K562 (cell line): ENCODE measurements at regions not wholly inside any gene's neighbourhood (a gene's known extent, or its start where the extent isn't known, plus 50 kb on each side); places are given as distances from the start of the nearest gene placed in this dataset.

ENCODE experiments used
- ATAC-seq: fragments of 200-7000 bp; cut with Tn5 transposase; 3 replicates; pipeline ENCODE4 v1.9.1; 2020; ENCODE audit warnings: moderate library complexity
- BruUV-seq: library from RNA; stranded (reverse); fragments of 400-500 nt; replicated peaks from 2 replicates; lab custom pipeline; 2021; lab: Mats Ljungman, UMichigan
- CTCF ChIA-PET: fragments of 300-600 bp; formaldehyde crosslinking; extraction: SDS; loops from one replicate; lab custom pipeline; 2021; ENCODE audit warnings: low intra/inter-chr PET ratio; lab: Yijun Ruan, JAX
- POLR2A ChIA-PET: fragments of 300-600, 350-650 bp; sonication (Branson Sonifier 250); formaldehyde crosslinking; extraction: SDS; loops from one replicate; lab custom pipeline; 2021; ENCODE audit warnings: antibody characterized with exemption, inconsistent platforms; lab: Yijun Ruan, JAX
- DNase-seq, 4 experiments: peaks; one replicate each; pipeline versions ENCODE4 v3.0.0 to v3.0.0-alpha.2; 2011 to 2018; ENCODE audit warnings: low spot score in 3 of 4, mixed read lengths in 3 of 4; ENCODE audit errors: extremely low read depth in 1 of 4
- FAIRE-seq: peaks from 2 replicates; lab custom pipeline; 2011; peaks lifted over from hg19 to GRCh38; lab: Jason Lieb, UNC
- H2AFZ ChIP-seq: 2 replicates; pipeline ENCODE4 v1.6.0; 2011; ENCODE audit warnings: low read depth, low read length, control low read depth, inconsistent platforms
- H3K27ac ChIP-seq: fragments of 200-600 bp; 3 replicates; pipeline ENCODE4 v1.8.0; 2011; ENCODE audit warnings: low read depth, mild to moderate bottlenecking, control low read depth, inconsistent platforms, low read length, moderate library complexity, mixed read lengths; ENCODE audit errors: extremely low read depth
- H3K27me3 ChIP-seq, 2 experiments: fragments of 300-600 bp in 1 of 2; 2 replicates in 1 of 2; 3 replicates in 1 of 2; pipeline versions ENCODE4 v1.6.0 to v1.8.0; 2011; ENCODE audit warnings: inconsistent platforms in 2 of 2, low read length in 2 of 2, mild to moderate bottlenecking in 1 of 2, mixed read lengths in 1 of 2, moderate library complexity in 1 of 2; ENCODE audit not compliant: control insufficient read depth in 2 of 2, insufficient read depth in 2 of 2
- H3K36me3 ChIP-seq: fragments of 300-600 bp; 3 replicates; pipeline ENCODE4 v1.8.0; 2011; ENCODE audit warnings: mild to moderate bottlenecking, low read length, inconsistent platforms; ENCODE audit not compliant: control insufficient read depth, insufficient read depth
- H3K4me1 ChIP-seq, 2 experiments: fragments of 200-600 bp in 1 of 2; replicated peaks in 1 of 2; 2 replicates in 1 of 2; 3 replicates in 1 of 2; pipeline versions ENCODE4 v1.5.1 to v1.8.0; 2011; ENCODE audit warnings: inconsistent platforms in 2 of 2, low read length in 2 of 2, mild to moderate bottlenecking in 1 of 2, mixed read lengths in 1 of 2, moderate library complexity in 1 of 2; ENCODE audit not compliant: control insufficient read depth in 2 of 2, insufficient read depth in 2 of 2
- H3K4me2 ChIP-seq: 2 replicates; pipeline ENCODE4 v1.6.1; 2011; ENCODE audit warnings: low read length, control low read depth, inconsistent platforms, mixed read lengths; ENCODE audit not compliant: insufficient read depth
- H3K4me3 ChIP-seq: fragments of 200-600 bp; sonication (generic), shearing (Covaris generic); 2 replicates; pipeline ENCODE4 v1.5.1; 2016; ENCODE audit warnings: control low read depth, inconsistent platforms
- H3K79me2 ChIP-seq: fragments of 200-600 bp; 3 replicates; pipeline ENCODE4 v1.8.0; 2011; ENCODE audit warnings: low read length, inconsistent platforms; ENCODE audit not compliant: control insufficient read depth, insufficient read depth
- H3K9ac ChIP-seq, 2 experiments: 2 replicates each; pipeline versions ENCODE4 v1.6.0 to v1.6.1; 2011; ENCODE audit warnings: low read depth in 2 of 2, low read length in 2 of 2, control low read depth in 1 of 2, inconsistent platforms in 1 of 2, mild to moderate bottlenecking in 1 of 2, mixed read lengths in 1 of 2; ENCODE audit not compliant: insufficient read depth in 1 of 2
- H3K9me1 ChIP-seq: one replicate; pipeline ENCODE4 v1.6.0; 2011; ENCODE audit warnings: inconsistent platforms, mild to moderate bottlenecking, low read length, moderate library complexity; ENCODE audit not compliant: control insufficient read depth, insufficient read depth
- H3K9me3 ChIP-seq: replicated peaks from 2 replicates; pipeline ENCODE4 v1.5.1; 2011; ENCODE audit warnings: low read depth, low read length, inconsistent platforms; ENCODE audit not compliant: control insufficient read depth, insufficient read depth
- H4K20me1 ChIP-seq: replicated peaks from 2 replicates; pipeline ENCODE4 v1.6.1; 2011; ENCODE audit warnings: low read length, inconsistent platforms, mixed read lengths; ENCODE audit not compliant: control insufficient read depth, insufficient read depth
- ATF3 ChIP-seq, 2 experiments: fragments of 450-650 bp in 1 of 2; sonication (generic) in 1 of 2; formaldehyde crosslinking in 1 of 2; IDR thresholded peaks in 1 of 2; conservative IDR thresholded peaks in 1 of 2; 2 replicates each; pipeline versions ENCODE4 v1.6.1 to v1.8.1; 2016 to 2023; ENCODE audit warnings: mild to moderate bottlenecking in 2 of 2, moderate library complexity in 2 of 2, inconsistent platforms in 1 of 2, missing genetic modification reagents in 1 of 2
- CC2D1A ChIP-seq: fragments of 450-650 bp; IDR thresholded peaks from 2 replicates; pipeline ENCODE4 v1.6.1; 2017; ENCODE audit warnings: mild to moderate bottlenecking
- CCNT2 ChIP-seq: IDR thresholded peaks from 2 replicates; pipeline ENCODE4 v1.6.1; 2011; ENCODE audit warnings: borderline replicate concordance, low read depth, mild to moderate bottlenecking, moderate library complexity, mixed read lengths, low read length; ENCODE audit not compliant: insufficient read length; ENCODE audit errors: extremely low read depth
- CHCHD3 ChIP-seq: fragments of 250-450 bp; sonication (Bioruptor Pico); IDR thresholded peaks from 2 replicates; pipeline ENCODE4 v2.1.2; 2022; ENCODE audit warnings: mild to moderate bottlenecking
- CTCF ChIP-seq, 3 experiments: IDR thresholded peaks in 2 of 3; conservative IDR thresholded peaks in 1 of 3; 2 replicates each; pipeline ENCODE4 v1.5.1; 2011 to 2012; ENCODE audit warnings: low read length in 3 of 3, mild to moderate bottlenecking in 3 of 3, control low read depth in 2 of 3, improper control_type of control experiment in 1 of 3, inconsistent platforms in 1 of 3, low read depth in 1 of 3, mixed read lengths in 1 of 3, moderate library complexity in 1 of 3; ENCODE audit not compliant: insufficient read depth in 2 of 3
- E2F3 ChIP-seq: fragments of 250-450 bp; sonication (Bioruptor Pico); IDR thresholded peaks from 2 replicates; pipeline ENCODE4 v1.4.0; 2020; ENCODE audit warnings: mild to moderate bottlenecking
- ELF2 ChIP-seq: fragments of 250-450 bp; sonication (Bioruptor Pico); IDR thresholded peaks from 2 replicates; pipeline ENCODE4 v1.5.0; 2021; ENCODE audit warnings: mild to moderate bottlenecking
- FOSL1 ChIP-seq: fragments of 200-800 bp; sonication (Bioruptor generic); conservative IDR thresholded peaks from 2 replicates; pipeline ENCODE4 v1.6.1; 2016; ENCODE audit warnings: missing genetic modification characterization, missing compliant biosample characterization
- KDM2B ChIP-seq: fragments of 250-450 bp; sonication (Bioruptor Pico); IDR thresholded peaks from 2 replicates; pipeline ENCODE4 v1.8.0; 2021; ENCODE audit warnings: mild to moderate bottlenecking, moderate library complexity
- RAD51 ChIP-seq: fragments of 450-650 bp; IDR thresholded peaks from 2 replicates; pipeline ENCODE4 v1.7.1; 2016; ENCODE audit warnings: low read depth, mild to moderate bottlenecking, borderline replicate concordance
- TOE1 ChIP-seq, 2 experiments: fragments of 450-650 bp in 1 of 2; sonication (generic) in 1 of 2; formaldehyde crosslinking in 1 of 2; IDR thresholded peaks; 2 replicates each; pipeline versions ENCODE4 v1.7.1 to v1.8.0; 2016 to 2022; ENCODE audit warnings: borderline replicate concordance in 2 of 2, mild to moderate bottlenecking in 2 of 2, antibody characterized with exemption in 1 of 2, inconsistent platforms in 1 of 2, low read depth in 1 of 2, missing genetic modification reagents in 1 of 2, moderate library complexity in 1 of 2
- ZC3H8 ChIP-seq: fragments of 450-650 bp; IDR thresholded peaks from 2 replicates; pipeline ENCODE4 v1.6.1; 2017
- ZNF384 ChIP-seq: IDR thresholded peaks from 2 replicates; pipeline ENCODE4 v1.6.1; 2012; ENCODE audit warnings: low read depth, low read length, improper control_type of control experiment
- WGBS: fragments of 100-300 bp; shearing (Covaris generic); methylation state at CpG from one replicate; pipeline ENCODE4 v1.1.6; 2016; ENCODE audit warnings: low coverage, mixed read lengths; ENCODE audit not compliant: insufficient coverage; ENCODE audit errors: missing lambda C conversion rate; 5-methylcytosine and 5-hydroxymethylcytosine counted together
- in situ Hi-C: fragments of 300-500 bp; cut with MboI; formaldehyde crosslinking; loops from 4 replicates; pipeline ENCODE4 v1.15.0; 2018; ENCODE audit warnings: inconsistent platforms, mixed read lengths
- intact Hi-C: fragments of 100-400 bp; cut with micrococcal nuclease; formaldehyde crosslinking; loops from 2 replicates; pipeline ENCODE4 v1.14.2; 2022

GRCh38 chr2:9071032-9071431 is 67.5 kb upstream of the MBOAT2 start (continued):
- peak; percentile 69; the same call in 1 of the 2 replicates for TF ChIP-seq TOE1 (IDR thresholded peaks at IDR 0.05; ENCODE audit: borderline replicate concordance)
- no peak for TF ChIP-seq TOE1 (CRISPR knock-in tag; IDR thresholded peaks at IDR 0.05; ENCODE audit: borderline replicate concordance, low read depth)
- TF ChIP-seq RAD51: peak; percentile 88
- peak; percentile 87 for TF ChIP-seq FOSL1 (tag)
- TF ChIP-seq KDM2B (CRISPR knock-in tag): no peak
- TF ChIP-seq CC2D1A: no peak
- TF ChIP-seq ATF3 (IDR thresholded peaks at IDR 0.05): peak; percentile 88
- TF ChIP-seq ATF3 (CRISPR knock-in tag; conservative IDR thresholded peaks at IDR 0.05): no peak
- TF ChIP-seq E2F3: no peak

DNA sequence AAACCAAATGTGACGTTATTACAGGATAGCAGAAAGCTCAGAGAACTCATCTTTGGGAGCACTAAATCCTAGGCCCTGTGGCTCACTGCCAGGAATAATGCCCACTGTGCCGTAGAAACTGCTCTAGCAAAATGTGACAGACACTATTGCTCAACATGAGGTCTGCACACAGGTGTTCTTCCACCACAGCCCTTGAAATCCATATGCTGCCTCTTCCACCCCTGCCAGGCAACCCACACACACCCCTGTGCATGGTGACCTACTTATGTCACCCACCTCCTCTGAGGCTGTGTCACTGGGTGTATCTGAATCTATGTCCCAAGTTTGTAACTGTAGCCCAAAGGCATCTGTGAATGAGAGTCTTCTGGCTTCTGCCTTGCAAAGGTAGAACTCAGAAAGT is 66.1 kb upstream of the MBOAT2 start:
- DNase-seq: no peak
- POLR2A ChIA-PET: no interaction called here
- peaks cover 10% of the 10 kb centered on the region; the same call in 1 of the 2 replicates for H3K9me3 ChIP-seq
- no peaks in the 10 kb centered on the region for H3K79me2 ChIP-seq
- no peaks in the 10 kb centered on the region; a peak in 1 of 5 replicates for H3K4me1 ChIP-seq
- no peak for FAIRE-seq
- 33% methylated on average over 2 of the region's 2 CpGs for WGBS
- no TSS peak for BruUV-seq
- in situ Hi-C loops (no loop called here), intact Hi-C loops (no loop called here)
- H3K4me2 ChIP-seq: no peak overlapping the region
- H3K27me3 ChIP-seq: no peaks in the 10 kb centered on the region
- no peak for TF ChIP-seq ELF2 (CRISPR knock-in tag)
- TF ChIP-seq CTCF (IDR thresholded peaks at IDR 0.05 in 2 of 3, conservative IDR thresholded peaks at IDR 0.05 in 1 of 3; ENCODE audit: insufficient read depth in 2 of 3, low read depth in 1 of 3, low read length in 3 of 3): no peak
- no peak for TF ChIP-seq ZC3H8
- TF ChIP-seq ZNF384: no peak
- no peak for TF ChIP-seq CCNT2
- no peak for TF ChIP-seq CHCHD3 (CRISPR knock-in tag)
- no peaks in the 10 kb centered on the region for H3K36me3 ChIP-seq
- H4K20me1 ChIP-seq: no peaks in the 10 kb centered on the region
- ATAC-seq: no peak
- no peaks in the 10 kb centered on the region for H3K9me1 ChIP-seq
- H3K27ac ChIP-seq: no peak overlapping the region
- no peak overlapping the region for H3K4me3 ChIP-seq
- CTCF ChIA-PET: no interaction called here
- H3K9ac ChIP-seq: no peak overlapping the region
- no peak overlapping the region for H2AFZ ChIP-seq
